ENCODE measurements at regions not wholly inside any gene's neighbourhood (a gene's known extent, or its start where the extent isn't known, plus 50 kb on each side); places are given as distances from the start of the nearest gene placed in this dataset.

GRCh38 chr1:4962836-4963235, 308.4 kb downstream of the AJAP1 start:
- Mint-ChIP-seq H3K4me3 (no peak overlapping the region), H3K36me3 (no peaks in the 10 kb centered on the region), H3K27me3 (peaks cover 2% of the 10 kb centered on the region), H3K27ac (no peak overlapping the region), H3K4me1 (ENCODE audit: low read depth) (no peaks in the 10 kb centered on the region), H3K9me3 (no peaks in the 10 kb centered on the region)
- no peak for DNase-seq
- POLR2A ChIA-PET = no interaction called here
- CTCF ChIA-PET = no interaction called here
- intact Hi-C loops (cut with micrococcal nuclease) = no loop called here

DNA sequence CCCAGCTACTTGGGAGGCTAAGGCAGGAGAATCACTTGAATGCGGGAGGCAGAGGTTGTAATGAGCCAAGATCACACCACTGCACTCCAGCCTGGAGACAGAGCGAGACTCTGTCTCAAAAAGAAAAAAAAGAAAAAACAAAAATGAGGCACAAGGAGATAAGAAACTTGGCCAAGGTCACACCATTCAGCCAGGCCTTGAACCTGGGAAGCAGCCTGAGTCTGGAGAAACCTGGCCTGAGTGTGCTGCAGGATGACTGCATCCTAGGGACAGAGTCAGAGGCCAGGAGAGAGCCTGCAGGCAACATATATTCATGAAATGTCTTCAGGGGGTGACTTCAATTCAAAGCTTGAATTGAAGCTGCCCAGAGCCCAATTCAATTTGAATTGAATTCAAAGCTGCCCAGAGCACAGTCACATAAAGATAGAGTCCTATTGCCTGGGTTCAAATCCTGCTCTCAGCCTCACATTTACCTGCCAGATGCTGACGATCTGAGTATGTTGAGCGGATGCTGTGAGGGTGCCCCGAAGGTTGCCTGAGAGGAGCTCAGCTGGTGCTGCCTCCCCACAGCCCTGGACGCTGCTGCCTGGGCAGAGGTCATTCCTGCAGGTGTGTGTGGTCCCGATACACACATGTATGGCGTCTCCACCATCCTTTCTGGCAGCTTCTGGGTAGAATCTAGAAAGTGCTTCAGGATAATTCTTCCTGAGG, 307.7 kb downstream of the AJAP1 start:
- Mint-ChIP-seq H3K27me3 (peaks cover 2% of the 10 kb centered on the region), H3K36me3 (no peaks in the 10 kb centered on the region), H3K4me3 (no peak overlapping the region), H3K27ac (no peak overlapping the region), H3K9me3 (no peaks in the 10 kb centered on the region), H3K4me1 (ENCODE audit: low read depth) (no peaks in the 10 kb centered on the region)
- ChIA-PET POLR2A (no interaction called here), CTCF (no interaction called here)
- no peak for DNase-seq
- intact Hi-C loops (cut with micrococcal nuclease) = no loop called here

DNA sequence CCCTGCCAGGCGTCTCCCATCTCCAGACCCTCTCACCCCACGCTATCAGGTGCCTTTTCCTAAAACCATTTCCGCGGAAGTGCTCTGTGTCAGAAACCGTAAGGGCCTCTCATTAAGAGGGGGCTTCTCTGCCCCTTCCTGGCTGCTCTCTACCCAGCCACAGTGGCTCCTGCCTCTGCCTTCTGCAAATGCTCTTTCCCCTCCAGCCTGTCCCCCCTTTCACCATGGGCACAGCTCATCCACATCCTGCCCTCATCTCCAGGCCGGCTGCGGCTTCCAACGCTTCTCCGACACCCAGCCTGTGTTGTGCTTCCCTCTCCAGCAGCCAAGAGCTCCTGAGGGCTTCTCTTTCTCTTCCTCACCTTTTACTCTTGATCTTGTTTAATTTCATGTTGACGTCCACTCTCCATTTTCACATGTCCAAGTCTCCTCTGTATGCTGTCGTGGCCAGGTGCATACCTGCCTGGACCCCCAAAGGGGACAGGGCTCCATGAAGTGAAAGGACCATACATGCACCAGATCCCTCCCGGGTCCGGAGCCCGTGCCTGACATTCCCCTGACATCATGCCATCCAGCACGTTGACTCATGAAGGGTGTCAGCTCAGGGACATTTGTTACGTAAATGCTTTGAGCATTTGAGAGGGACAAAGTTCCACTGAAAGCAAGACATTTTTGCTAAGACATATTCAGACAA, 306.5 kb downstream of the AJAP1 start:
- Mint-ChIP-seq H3K9me3 (no peaks in the 10 kb centered on the region), H3K4me1 (ENCODE audit: low read depth) (no peaks in the 10 kb centered on the region), H3K4me3 (no peak overlapping the region), H3K27ac (no peak overlapping the region), H3K36me3 (no peaks in the 10 kb centered on the region), H3K27me3 (peaks cover 4% of the 10 kb centered on the region)
- DNase-seq = no peak
- ChIA-PET CTCF (no interaction called here), POLR2A (no interaction called here)
- intact Hi-C loops (cut with micrococcal nuclease) = no loop called here

DNA sequence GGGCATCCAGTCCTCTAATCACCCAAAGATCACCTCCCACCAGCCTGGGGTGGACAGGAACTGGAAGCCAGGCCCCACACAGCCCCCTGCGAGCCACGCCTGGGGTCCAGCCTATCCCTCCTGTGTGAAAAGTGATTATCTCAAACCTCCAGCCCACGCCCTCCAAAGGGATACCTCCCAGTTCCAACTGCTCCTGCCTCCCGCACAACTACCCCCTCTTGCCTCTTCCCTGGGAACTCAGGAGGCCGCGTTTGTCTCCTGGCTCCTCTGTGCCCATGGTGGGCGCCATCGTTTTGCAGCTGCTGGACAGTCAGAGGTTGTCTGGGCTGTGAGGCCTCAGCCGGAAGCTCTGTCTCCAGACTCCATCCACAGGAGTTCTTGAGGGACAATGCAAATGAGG, 305.9 kb downstream of the AJAP1 start:
- Mint-ChIP-seq H3K27ac (no peak overlapping the region), H3K4me1 (ENCODE audit: low read depth) (no peaks in the 10 kb centered on the region), H3K4me3 (no peak overlapping the region), H3K36me3 (no peaks in the 10 kb centered on the region), H3K9me3 (no peaks in the 10 kb centered on the region), H3K27me3 (peaks cover 4% of the 10 kb centered on the region)
- POLR2A ChIA-PET = no interaction called here
- intact Hi-C loops (cut with micrococcal nuclease) = no loop called here
- CTCF ChIA-PET = no interaction called here
- DNase-seq = no peak

DNA sequence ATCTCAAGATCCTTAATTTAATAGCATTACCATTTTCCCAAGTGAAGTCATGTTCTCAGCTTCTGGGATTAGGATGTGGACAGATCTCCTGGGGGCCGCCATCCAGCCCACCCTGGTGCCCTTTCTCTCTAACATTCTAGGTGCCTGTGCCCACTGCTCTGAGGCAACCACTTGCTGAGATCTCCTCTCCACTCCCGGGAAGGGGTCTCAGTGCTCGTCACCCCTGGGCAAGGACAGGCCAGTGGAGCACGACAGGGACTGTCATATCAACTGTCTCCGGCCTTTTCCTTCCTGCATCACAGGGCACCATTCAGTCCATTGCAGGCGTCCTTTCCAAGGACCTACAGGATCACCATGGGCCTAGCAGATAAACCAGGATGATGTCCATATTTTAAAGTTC, 304.8 kb downstream of the AJAP1 start:
- ChIA-PET CTCF (no interaction called here), POLR2A (no interaction called here)
- no peak for DNase-seq
- no peaks in the 10 kb centered on the region for H3K4me1 Mint-ChIP-seq (ENCODE audit: low read depth)
- no peak overlapping the region for H3K27ac Mint-ChIP-seq
- no peaks in the 10 kb centered on the region for H3K36me3 Mint-ChIP-seq
- peaks cover 3% of the 10 kb centered on the region for H3K9me3 Mint-ChIP-seq
- H3K4me3 Mint-ChIP-seq = no peak overlapping the region
- intact Hi-C loops (cut with micrococcal nuclease) = no loop called here
- peaks cover 4% of the 10 kb centered on the region for H3K27me3 Mint-ChIP-seq

DNA sequence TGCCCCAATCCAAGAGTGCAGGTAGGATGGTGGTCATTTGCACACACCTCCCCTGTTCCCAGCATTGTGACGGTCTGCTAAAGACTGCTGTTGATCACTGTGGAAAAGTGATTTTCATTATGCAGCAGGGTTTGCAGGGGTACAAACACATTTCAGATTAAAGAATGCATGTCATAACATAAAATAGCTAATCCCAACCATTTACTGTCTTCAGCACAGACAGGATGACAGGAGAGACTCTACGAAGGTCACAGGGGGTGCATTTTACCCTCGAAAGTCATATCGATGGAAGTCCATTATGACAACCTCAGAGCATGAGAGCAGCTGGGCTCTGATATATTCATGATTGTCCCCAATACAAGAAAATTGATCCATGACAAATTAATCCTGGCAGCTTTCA, 302.6 kb downstream of the AJAP1 start:
- CTCF ChIA-PET = no interaction called here
- Mint-ChIP-seq H3K27ac (no peak overlapping the region), H3K4me3 (no peak overlapping the region), H3K9me3 (peaks cover 21% of the 10 kb centered on the region), H3K4me1 (ENCODE audit: low read depth) (no peaks in the 10 kb centered on the region), H3K27me3 (peaks cover 4% of the 10 kb centered on the region), H3K36me3 (no peaks in the 10 kb centered on the region)
- POLR2A ChIA-PET = no interaction called here
- intact Hi-C loops (cut with micrococcal nuclease) = no loop called here
- no peak for DNase-seq

- POLR2A ChIA-PET = no interaction called here
- intact Hi-C loops (cut with micrococcal nuclease) = no loop called here
- Mint-ChIP-seq H3K4me3 (no peak overlapping the region), H3K27ac (no peak overlapping the region), H3K36me3 (no peaks in the 10 kb centered on the region), H3K9me3 (peaks cover 21% of the 10 kb centered on the region), H3K27me3 (peaks cover 2% of the 10 kb centered on the region), H3K4me1 (ENCODE audit: low read depth) (no peaks in the 10 kb centered on the region)
- no peak for DNase-seq
- CTCF ChIA-PET = no interaction called here
These were observed 300.0 kb downstream of the AJAP1 start for GRCh38 chr1:4954392-4954791.

DNA sequence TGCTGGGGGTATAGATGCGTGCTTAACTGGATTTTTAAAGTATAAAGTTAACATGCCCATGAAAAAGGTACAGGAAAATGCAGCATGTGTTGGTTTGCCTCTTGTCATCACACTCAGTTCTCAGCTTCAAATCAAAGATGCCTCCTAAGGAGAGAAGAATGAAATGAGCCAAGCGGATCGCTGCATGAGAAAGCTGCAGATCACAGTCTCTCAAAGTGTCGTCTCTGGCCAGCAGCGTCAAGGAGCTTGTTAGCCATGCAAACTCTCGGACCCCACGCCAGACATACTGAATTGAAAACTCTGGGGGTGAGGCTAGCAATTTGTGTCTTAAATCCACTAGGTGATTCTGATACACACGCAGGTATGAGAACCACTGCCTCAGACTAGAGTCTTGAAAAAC, 297.2 kb downstream of the AJAP1 start:
- no peak for DNase-seq
- POLR2A ChIA-PET = no interaction called here
- Mint-ChIP-seq H3K4me1 (ENCODE audit: low read depth) (no peaks in the 10 kb centered on the region), H3K27ac (no peak overlapping the region), H3K9me3 (peaks cover 21% of the 10 kb centered on the region), H3K4me3 (no peak overlapping the region), H3K27me3 (peaks cover 5% of the 10 kb centered on the region), H3K36me3 (no peaks in the 10 kb centered on the region)
- CTCF ChIA-PET = no interaction called here
- intact Hi-C loops (cut with micrococcal nuclease) = no loop called here

- CTCF ChIA-PET = no interaction called here
- H3K9me3 Mint-ChIP-seq = no peaks in the 10 kb centered on the region
- H3K4me3 Mint-ChIP-seq = no peak overlapping the region
- H3K27me3 Mint-ChIP-seq = peaks cover 17% of the 10 kb centered on the region
- intact Hi-C loops (cut with micrococcal nuclease) = no loop called here
- H3K27ac Mint-ChIP-seq = no peak overlapping the region
- no peak for DNase-seq
- no peaks in the 10 kb centered on the region for H3K36me3 Mint-ChIP-seq
- POLR2A ChIA-PET = no interaction called here
- no peaks in the 10 kb centered on the region for H3K4me1 Mint-ChIP-seq (ENCODE audit: low read depth)
These were observed 291.9 kb downstream of the AJAP1 start for GRCh38 chr1:4946343-4946742.

- Mint-ChIP-seq H3K27ac (no peak overlapping the region), H3K27me3 (peaks cover 17% of the 10 kb centered on the region), H3K4me1 (ENCODE audit: low read depth) (no peaks in the 10 kb centered on the region), H3K36me3 (no peaks in the 10 kb centered on the region), H3K9me3 (no peaks in the 10 kb centered on the region), H3K4me3 (no peak overlapping the region)
- CTCF ChIA-PET = no interaction called here
- intact Hi-C loops (cut with micrococcal nuclease) = no loop called here
- POLR2A ChIA-PET = no interaction called here
- DNase-seq = no peak
These were observed 290.5 kb downstream of the AJAP1 start for GRCh38 chr1:4944911-4945310.

GRCh38 chr1:4944072-4944471, 289.7 kb downstream of the AJAP1 start:
- H3K36me3 Mint-ChIP-seq = no peaks in the 10 kb centered on the region

GRCh38 chr1:4939266-4939665, 284.9 kb downstream of the AJAP1 start:
- Mint-ChIP-seq H3K4me3 (no peak overlapping the region), H3K36me3 (no peaks in the 10 kb centered on the region), H3K9me3 (peaks cover 6% of the 10 kb centered on the region), H3K27me3 (peaks cover 7% of the 10 kb centered on the region), H3K27ac (no peak overlapping the region), H3K4me1 (ENCODE audit: low read depth) (no peaks in the 10 kb centered on the region)
- no peak for DNase-seq
- POLR2A ChIA-PET = no interaction called here
- CTCF ChIA-PET = no interaction called here
- intact Hi-C loops (cut with micrococcal nuclease) = no loop called here

More at GRCh38 chr1:4944072-4944471, 289.7 kb downstream of the AJAP1 start:
- no peak for DNase-seq
- H3K9me3 Mint-ChIP-seq = peaks cover 6% of the 10 kb centered on the region
- intact Hi-C loops (cut with micrococcal nuclease) = no loop called here
- H3K4me3 Mint-ChIP-seq = no peak overlapping the region
- H3K4me1 Mint-ChIP-seq (ENCODE audit: low read depth) = no peaks in the 10 kb centered on the region
- H3K27ac Mint-ChIP-seq = no peak overlapping the region
- ChIA-PET POLR2A (no interaction called here), CTCF (no interaction called here)
- H3K27me3 Mint-ChIP-seq = peaks cover 17% of the 10 kb centered on the region

DNA sequence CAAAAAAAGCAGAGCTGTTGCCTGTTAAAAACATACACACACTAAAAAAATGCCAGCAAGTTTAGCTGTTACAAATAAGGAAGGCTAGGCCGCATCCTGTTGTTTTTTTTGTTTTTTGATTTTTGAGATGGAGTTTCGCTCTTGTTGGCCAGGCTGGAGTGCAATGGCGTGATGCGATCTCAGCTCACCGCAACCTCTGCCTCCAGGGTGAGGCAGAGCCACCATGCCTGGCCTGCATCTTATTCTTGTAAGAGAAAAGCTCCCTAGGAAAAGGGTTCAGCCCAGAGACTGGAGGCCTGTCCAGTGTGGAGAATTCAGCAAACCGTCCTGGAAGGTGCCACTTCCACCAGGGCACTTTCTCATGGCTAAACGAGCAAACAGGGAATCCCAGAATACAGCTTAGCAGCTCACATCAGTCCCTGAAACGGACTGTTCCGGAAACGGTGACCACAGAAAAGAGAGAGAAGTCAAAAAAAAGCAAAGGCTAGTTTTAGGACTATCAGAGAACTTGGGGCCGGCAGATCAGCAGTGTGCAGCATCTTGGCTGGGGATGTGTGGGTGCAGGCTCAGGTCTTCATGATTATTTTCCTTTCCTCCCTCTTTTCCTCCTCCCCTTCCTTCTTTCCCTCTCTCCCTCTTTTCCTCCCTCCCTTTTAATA, 283.6 kb downstream of the AJAP1 start:
- Mint-ChIP-seq H3K27ac (no peak overlapping the region), H3K27me3 (peaks cover 4% of the 10 kb centered on the region), H3K4me3 (no peak overlapping the region), H3K9me3 (peaks cover 6% of the 10 kb centered on the region), H3K36me3 (no peaks in the 10 kb centered on the region), H3K4me1 (ENCODE audit: low read depth) (no peaks in the 10 kb centered on the region)
- ChIA-PET CTCF (no interaction called here), POLR2A (no interaction called here)
- intact Hi-C loops (cut with micrococcal nuclease) = no loop called here
- DNase-seq = no peak
